HG02973 (cell line): ENCODE measurements at regions not wholly inside any gene's neighbourhood (a gene's known extent, or its start where the extent isn't known, plus 50 kb on each side); places are given as distances from the start of the nearest gene placed in this dataset.
A peak's percentile ranks its signal among the peaks of the same experiment; 100 is the strongest.
"Not testable (repeated sequence)": the region's sequence is repeated elsewhere in the genome, so short reads cannot be mapped to it uniquely, and the experiment has no call there.

Experiments used
- ATAC-seq: cut with Tn5 transposase; IDR thresholded peaks from one replicate; pipeline ENCODE4 v1.9.1; 2021; ENCODE audit warnings: moderate library complexity; ENCODE audit not compliant: unreplicated experiment

GRCh38 chrX:76774912-76775311, 347.4 kb downstream of the MAGEE1 start:
- not testable (repeated sequence) for ATAC-seq

- ATAC-seq, result no peak
Measured at GRCh38 chrX:76796311-76796710, 368.8 kb downstream of the MAGEE1 start.

GRCh38 chrX:76802708-76803107, 375.2 kb downstream of the MAGEE1 start:
- ATAC-seq, result no peak

GRCh38 chrX:76815754-76816153, 388.2 kb downstream of the MAGEE1 start:
- no peak for ATAC-seq

GRCh38 chrX:76817279-76817678, 389.8 kb downstream of the MAGEE1 start:
- not testable (repeated sequence) for ATAC-seq

GRCh38 chrX:76821276-76821675, 393.8 kb downstream of the MAGEE1 start:
- no peak for ATAC-seq

- ATAC-seq, result no peak
Measured at GRCh38 chrX:76827672-76828071, 400.2 kb downstream of the MAGEE1 start.

GRCh38 chrX:76840902-76841301, 413.4 kb downstream of the MAGEE1 start:
- ATAC-seq, result not testable (repeated sequence)

GRCh38 chrX:76850851-76851250, 423.3 kb downstream of the MAGEE1 start:
- ATAC-seq, result no peak

- no peak for ATAC-seq
Measured at GRCh38 chrX:76862509-76862908, 435.0 kb downstream of the MAGEE1 start.

GRCh38 chrX:76893930-76894329, 466.4 kb downstream of the MAGEE1 start:
- no peak for ATAC-seq

GRCh38 chrX:76915836-76916235, 488.3 kb downstream of the MAGEE1 start:
- ATAC-seq, result no peak

- ATAC-seq, result no peak
Measured at GRCh38 chrX:76918033-76918432, 490.5 kb downstream of the MAGEE1 start.

- ATAC-seq, result no peak
Measured at GRCh38 chrX:76919761-76920160, 492.3 kb downstream of the MAGEE1 start.

GRCh38 chrX:76920607-76921006, 493.1 kb downstream of the MAGEE1 start:
- no peak for ATAC-seq

GRCh38 chrX:76921176-76921575, 493.7 kb downstream of the MAGEE1 start:
- no peak for ATAC-seq

- ATAC-seq, result no peak
Measured at GRCh38 chrX:76922100-76922499, 494.6 kb downstream of the MAGEE1 start.

- not testable (repeated sequence) for ATAC-seq
Measured at GRCh38 chrX:76924616-76925015, 497.1 kb downstream of the MAGEE1 start.

GRCh38 chrX:76931518-76931917, 504.0 kb downstream of the MAGEE1 start:
- no peak for ATAC-seq

- no peak for ATAC-seq
Measured at GRCh38 chrX:76957485-76957884, 489.7 kb upstream of the FGF16 start.

GRCh38 chrX:76971393-76972376, 475.5 kb upstream of the FGF16 start:
- peak; percentile 83 for ATAC-seq

- ATAC-seq, result no peak
Measured at GRCh38 chrX:76977452-76977851, 469.7 kb upstream of the FGF16 start.

GRCh38 chrX:76987381-76987780, 459.8 kb upstream of the FGF16 start:
- no peak for ATAC-seq
